HG02970 (cell line): ENCODE measurements at regions not wholly inside any gene's neighbourhood (a gene's known extent, or its start where the extent isn't known, plus 50 kb on each side); places are given as distances from the start of the nearest gene placed in this dataset.

Source experiments
- ATAC-seq: cut with Tn5 transposase; IDR thresholded peaks from one replicate; pipeline ENCODE4 v1.9.1; 2021; ENCODE audit warnings: mild to moderate bottlenecking, moderate library complexity, moderate number of reproducible peaks; ENCODE audit not compliant: unreplicated experiment, low FRiP score

- no peak for ATAC-seq
Observed at GRCh38 chr13:105328212-105328611, 1207.2 kb downstream of the EFNB2 start.

DNA sequence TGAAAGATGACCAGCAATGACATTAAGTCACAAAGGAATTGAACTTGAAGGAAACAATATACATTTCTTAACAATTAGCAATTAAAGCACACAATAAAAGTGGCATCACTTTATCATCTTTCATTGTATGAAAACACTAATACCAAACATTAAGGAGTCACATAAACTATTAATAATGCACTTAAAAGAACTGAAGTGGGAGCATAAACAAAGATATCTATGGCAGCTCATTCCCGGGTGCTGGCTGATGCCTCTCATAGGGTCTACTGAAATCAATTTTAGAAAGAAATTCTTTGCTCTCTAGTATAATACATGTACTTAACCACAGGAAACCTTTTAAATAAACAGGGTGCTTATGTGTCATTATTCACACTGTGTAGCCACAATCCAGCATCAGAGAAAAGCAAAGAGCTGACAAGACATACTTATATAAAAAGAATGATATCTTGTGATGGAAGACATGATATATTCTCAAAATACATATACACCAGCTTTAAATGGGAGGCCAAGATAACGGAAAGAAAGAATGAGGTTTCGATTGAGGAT is 1207.8 kb downstream of the EFNB2 start:
- no peak for ATAC-seq

DNA sequence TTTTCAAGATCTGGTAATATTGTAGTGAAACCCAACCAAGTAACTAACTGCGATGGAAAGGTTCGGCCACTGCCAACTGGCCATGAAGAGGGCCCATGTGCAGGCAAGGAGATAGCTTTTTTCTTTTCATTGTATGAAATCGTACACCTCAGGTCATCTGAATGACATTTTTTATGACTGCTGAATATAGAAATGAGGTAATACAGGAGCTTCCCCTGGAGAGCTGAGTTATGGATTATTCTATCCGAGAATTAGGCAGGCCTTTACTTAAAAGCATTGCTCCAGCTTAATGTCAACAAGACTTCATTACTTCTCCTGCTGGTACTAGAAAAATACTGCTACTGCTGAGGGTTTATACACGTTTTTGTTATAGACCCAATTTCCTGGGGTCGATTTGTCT is 1215.6 kb downstream of the EFNB2 start:
- ATAC-seq = no peak

- ATAC-seq = no peak
Observed at GRCh38 chr13:105316731-105317130, 1218.7 kb downstream of the EFNB2 start.

DNA sequence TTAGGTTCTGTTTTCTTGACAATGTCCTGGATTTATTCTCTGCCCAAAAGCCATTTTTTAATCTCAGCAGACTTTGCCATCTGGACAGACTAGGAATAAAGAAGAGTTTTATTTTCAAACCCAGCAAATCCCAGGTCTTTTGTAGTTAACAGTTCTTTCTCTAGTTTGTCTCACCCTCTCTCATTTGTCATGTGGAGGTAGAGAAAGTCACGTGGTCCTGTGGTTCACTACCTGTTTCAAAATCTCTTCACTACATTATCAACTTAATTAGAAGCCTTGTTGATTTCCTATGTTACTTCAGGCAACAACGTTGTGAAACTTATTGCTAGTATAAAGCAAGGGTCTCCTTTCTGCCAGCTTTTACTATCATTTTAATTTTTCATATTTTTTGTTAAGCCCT is 1222.6 kb downstream of the EFNB2 start:
- ATAC-seq = no peak

GRCh38 chr13:105311094-105311493 is 1224.4 kb downstream of the EFNB2 start:
- ATAC-seq = no peak

GRCh38 chr13:105307776-105308175 is 1227.7 kb downstream of the EFNB2 start:
- no peak for ATAC-seq

- ATAC-seq = no peak
Observed at GRCh38 chr13:105297839-105298238, 1237.6 kb downstream of the EFNB2 start.

- no peak for ATAC-seq
Observed at GRCh38 chr13:105291987-105292386, 1243.5 kb downstream of the EFNB2 start.

GRCh38 chr13:105290596-105290995 is 1244.9 kb downstream of the EFNB2 start:
- no peak for ATAC-seq

GRCh38 chr13:105285526-105285925 is 1249.9 kb downstream of the EFNB2 start:
- ATAC-seq = no peak

DNA sequence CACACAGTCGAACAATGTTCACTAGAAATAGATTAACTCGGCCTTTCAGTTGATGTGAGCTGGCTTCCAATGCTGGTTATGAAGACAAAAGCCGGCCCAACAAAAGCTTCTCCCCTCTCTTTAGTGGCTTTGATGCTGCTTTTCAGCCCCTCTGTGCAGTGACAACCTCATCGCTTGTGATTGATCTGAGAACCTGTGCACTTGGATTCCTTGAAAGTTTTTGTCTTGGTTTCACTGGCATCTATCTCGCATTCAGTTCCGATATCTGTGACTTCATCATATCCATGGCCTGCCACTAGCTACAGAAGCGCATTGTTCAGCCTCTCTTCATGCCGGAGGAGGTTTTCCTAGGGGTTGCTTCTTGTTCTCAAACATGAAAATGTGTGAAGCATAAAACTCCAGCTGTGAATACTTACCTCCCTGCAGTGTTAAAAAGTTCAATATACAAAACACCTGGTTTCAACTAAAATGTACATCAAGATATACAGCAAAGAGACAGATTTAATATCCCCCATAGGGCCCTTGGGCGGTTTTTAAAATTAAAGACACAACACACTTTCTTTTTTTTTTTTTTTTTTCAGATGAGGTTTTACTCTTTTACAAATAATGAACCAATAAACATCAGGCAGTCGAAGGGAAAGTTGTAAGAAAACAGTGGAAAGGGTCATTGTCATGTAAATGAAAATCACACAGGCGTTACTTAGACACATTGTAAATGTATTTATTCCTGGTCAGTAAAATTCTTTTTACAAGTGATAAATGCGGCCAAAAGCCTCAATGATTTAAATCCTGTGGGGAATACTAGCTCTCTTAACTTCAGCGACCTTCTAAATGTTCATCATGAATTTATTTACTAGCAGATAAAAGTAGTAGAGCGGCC is 1252.8 kb downstream of the EFNB2 start:
- no peak for ATAC-seq

- ATAC-seq = no peak
Observed at GRCh38 chr13:105278943-105279381, 1256.5 kb downstream of the EFNB2 start.

DNA sequence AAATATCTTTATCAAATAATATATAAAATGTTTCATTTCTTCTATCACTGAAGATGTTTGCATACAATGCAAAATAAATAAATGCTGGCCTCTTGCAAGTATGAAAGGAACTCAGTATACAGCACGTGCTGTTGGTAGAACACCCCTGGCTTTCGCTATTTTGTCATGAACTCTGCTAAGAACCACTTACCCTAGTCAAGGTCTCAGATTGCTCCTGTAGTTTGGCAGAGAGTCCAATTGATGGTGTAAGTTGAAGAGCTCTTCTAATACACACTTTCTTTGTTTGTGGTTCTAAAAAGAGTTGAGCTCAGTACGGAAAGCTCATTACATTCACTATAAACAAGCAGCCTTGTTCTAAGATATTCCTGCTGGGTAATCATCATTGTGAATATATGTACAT is 1258.9 kb downstream of the EFNB2 start:
- no peak for ATAC-seq

GRCh38 chr13:105273665-105274222 is 1261.7 kb downstream of the EFNB2 start:
- ATAC-seq = no peak

- ATAC-seq = no peak
Observed at GRCh38 chr13:105272660-105273631, 1262.5 kb downstream of the EFNB2 start.

- ATAC-seq = no peak
Observed at GRCh38 chr13:105266615-105267014, 1268.8 kb downstream of the EFNB2 start.

DNA sequence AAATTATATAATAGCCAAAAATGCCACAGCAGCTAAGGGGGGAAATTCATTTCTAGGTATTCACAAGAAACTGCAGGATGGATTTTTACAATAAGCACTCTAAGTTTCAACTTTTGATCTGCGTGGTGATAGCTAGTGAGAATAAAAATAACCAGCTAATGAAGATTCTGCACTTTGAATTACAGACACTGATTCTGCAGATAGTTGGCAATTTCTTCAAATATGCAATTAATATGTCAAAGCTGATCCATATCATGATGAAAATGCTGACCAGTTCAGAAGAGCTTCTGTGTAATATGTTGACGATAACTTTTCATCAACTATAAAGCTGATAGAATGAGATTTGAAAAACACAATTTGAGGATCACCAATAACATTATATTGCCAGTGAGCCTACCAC is 1272.9 kb downstream of the EFNB2 start:
- ATAC-seq = no peak

DNA sequence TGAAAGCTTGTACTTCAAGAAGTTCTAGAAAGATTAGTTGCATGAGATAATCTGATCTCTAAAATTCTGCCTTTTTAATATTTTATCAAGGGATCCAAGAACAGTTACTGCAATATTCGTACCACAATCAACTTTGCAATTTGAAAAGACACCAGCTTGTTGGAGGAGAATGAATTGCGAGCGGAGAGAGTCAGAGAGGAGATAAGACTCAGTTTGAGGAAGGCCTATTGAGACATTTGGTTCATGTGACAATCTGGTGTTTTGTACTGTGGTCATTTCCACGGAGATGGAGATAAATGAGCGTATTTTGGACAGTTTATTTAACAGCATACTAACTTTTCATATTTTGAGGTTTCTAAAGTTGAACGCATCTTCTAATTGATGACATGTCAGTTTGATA is 1276.0 kb downstream of the EFNB2 start:
- ATAC-seq = no peak

DNA sequence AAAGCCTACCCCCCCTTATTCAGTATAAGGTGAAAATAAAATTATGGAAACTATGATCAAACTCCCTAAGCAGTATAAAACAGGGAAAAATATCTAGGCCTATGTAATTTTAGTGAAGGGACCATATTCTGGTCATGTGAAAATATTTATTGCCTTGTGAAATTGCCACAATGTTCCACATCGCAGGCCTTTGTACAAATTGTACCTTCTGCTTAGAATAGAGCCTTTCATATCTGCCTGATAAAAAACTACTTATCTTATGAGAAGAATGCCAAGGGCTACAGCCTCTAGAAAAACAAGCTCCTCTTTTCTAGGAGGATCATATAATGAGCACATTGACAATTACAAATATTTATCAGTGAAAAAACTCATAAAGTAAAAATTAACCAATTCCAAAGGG is 1280.0 kb downstream of the EFNB2 start:
- ATAC-seq = no peak

- no peak for ATAC-seq
Observed at GRCh38 chr13:105251293-105251692, 1284.2 kb downstream of the EFNB2 start.
